Pancreas (tissue), 10 donors: ENCODE measurements at regions not wholly inside any gene's neighbourhood (a gene's known extent, or its start where the extent isn't known, plus 50 kb on each side); places are given as distances from the start of the nearest gene placed in this dataset.

Experiments used
- ATAC-seq, 4 donors: fragments of 200-7000 bp; cut with Tn5 transposase; one replicate each; pipeline versions ENCODE4 v1.8.0 to v1.9.1; 2020; ENCODE audit warnings: mild to moderate bottlenecking in 4 of 4, moderate library complexity in 4 of 4
- DNase-seq, 6 donors: peaks; one replicate each; pipeline ENCODE4 v3.0.0-alpha.2; 2020
- FAIRE-seq: peaks from 2 replicates; lab custom pipeline; 2012; peaks lifted over from hg19 to GRCh38; lab: Jason Lieb, UNC
- H3K27ac ChIP-seq, 4 donors: fragments of 200-600 bp; sonication (generic); 1 replicate in 3 of 4; 2 replicates in 1 of 4; pipeline versions ENCODE4 v1.5.0 to v1.8.0; 2020
- H3K27me3 ChIP-seq, 4 donors: fragments of 200-600 bp; one replicate each; pipeline ENCODE4 v1.8.0; 2021
- H3K36me3 ChIP-seq, 3 donors: fragments of 200-600 bp; sonication (generic) in 1 of 3; one replicate each; pipeline versions ENCODE4 v1.5.0 to v1.8.0; 2020 to 2021
- H3K4me1 ChIP-seq, 3 donors: fragments of 200-600 bp; one replicate each; pipeline ENCODE4 v1.8.0; 2021
- H3K4me3 ChIP-seq, 4 donors: fragments of 200-600 bp; sonication (generic) in 2 of 4; one replicate each; pipeline versions ENCODE4 v1.5.0 to v1.8.0; 2020 to 2021
- H3K9me3 ChIP-seq, 4 donors: fragments of 200-600 bp; one replicate each; pipeline ENCODE4 v1.8.0; 2021
- WGBS, 2 donors: extraction: QIAGEN DNeasy Blood & Tissue Kit; methylation state at CpG; one replicate each; pipeline ENCODE4 v1.1.7; 2013; 5-methylcytosine and 5-hydroxymethylcytosine counted together
- intact Hi-C, 3 donors: fragments of 100-400 bp; cut with DNase I; formaldehyde crosslinking; loops; one replicate each; pipeline versions ENCODE4 v1.11.1 to v1.14.2; 2022
- TF ChIP-seq, protein P1 (sequence below), 4 donors: fragments of 200-600 bp; sonication (generic) in 3 of 4; IDR thresholded peaks; one replicate each; pipeline versions ENCODE4 v1.5.0 to v1.8.0; 2021; ENCODE audit warnings: antibody characterized with exemption in 4 of 4
- donor health status: healthy with polysubstance abuse.
- donor health status: DM: no; HTN: no; CAD: no; lungs with moderate emphysema.
- donor health status: DM: no; HTN: no; CAD: no.
- donor health status: control.
- donor health status: control.
- donor health status: Bipolar disorder and iron deficiency.
- donor health status: DM: yes; HTN: yes; CAD: no.
- donor health status: DM: no; HTN: no; CAD: no.
- donor health status: DM: no; HTN: no; CAD: no.
- donor health status: DM: yes; HTN: yes; CAD: no.

DNA sequence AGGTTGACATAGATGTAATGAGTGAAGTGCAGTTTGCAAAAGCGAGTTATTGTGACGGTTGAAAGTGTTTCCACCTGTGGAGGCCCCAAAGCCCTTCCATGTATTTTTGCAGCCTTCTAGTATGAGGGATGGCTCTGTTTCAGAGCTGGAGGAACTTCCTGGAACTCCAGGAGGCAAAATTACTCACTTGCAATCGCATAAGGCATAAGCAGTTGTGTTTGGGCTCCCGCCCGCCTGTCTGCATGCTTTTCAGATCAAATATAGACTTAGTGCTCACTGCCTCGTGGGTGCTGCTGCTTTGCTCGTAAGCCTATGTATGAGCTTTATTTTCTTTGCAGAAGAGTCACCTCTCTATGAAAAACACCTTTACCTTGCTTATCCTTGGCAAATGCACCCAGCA lies 146.8 kb upstream of the LARGE1 start:
- TF ChIP-seq, protein P1, sequence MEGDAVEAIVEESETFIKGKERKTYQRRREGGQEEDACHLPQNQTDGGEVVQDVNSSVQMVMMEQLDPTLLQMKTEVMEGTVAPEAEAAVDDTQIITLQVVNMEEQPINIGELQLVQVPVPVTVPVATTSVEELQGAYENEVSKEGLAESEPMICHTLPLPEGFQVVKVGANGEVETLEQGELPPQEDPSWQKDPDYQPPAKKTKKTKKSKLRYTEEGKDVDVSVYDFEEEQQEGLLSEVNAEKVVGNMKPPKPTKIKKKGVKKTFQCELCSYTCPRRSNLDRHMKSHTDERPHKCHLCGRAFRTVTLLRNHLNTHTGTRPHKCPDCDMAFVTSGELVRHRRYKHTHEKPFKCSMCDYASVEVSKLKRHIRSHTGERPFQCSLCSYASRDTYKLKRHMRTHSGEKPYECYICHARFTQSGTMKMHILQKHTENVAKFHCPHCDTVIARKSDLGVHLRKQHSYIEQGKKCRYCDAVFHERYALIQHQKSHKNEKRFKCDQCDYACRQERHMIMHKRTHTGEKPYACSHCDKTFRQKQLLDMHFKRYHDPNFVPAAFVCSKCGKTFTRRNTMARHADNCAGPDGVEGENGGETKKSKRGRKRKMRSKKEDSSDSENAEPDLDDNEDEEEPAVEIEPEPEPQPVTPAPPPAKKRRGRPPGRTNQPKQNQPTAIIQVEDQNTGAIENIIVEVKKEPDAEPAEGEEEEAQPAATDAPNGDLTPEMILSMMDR (IDR thresholded peaks at IDR 0.05), result no peak
- H3K4me3 ChIP-seq, result no peak overlapping the region
- ATAC-seq (no peak), FAIRE-seq (no peak), DNase-seq (no peak)
- intact Hi-C loops, result no loop called here
- no peaks in the 10 kb centered on the region for H3K4me1 ChIP-seq
- no peaks in the 10 kb centered on the region for H3K27me3 ChIP-seq
- no peaks in the 10 kb centered on the region for H3K9me3 ChIP-seq
- H3K36me3 ChIP-seq, result no peaks in the 10 kb centered on the region
- no peak overlapping the region for H3K27ac ChIP-seq
- WGBS, 2 donors, result 63 to 71% methylated on average over 7 of the region's 7 CpGs

DNA sequence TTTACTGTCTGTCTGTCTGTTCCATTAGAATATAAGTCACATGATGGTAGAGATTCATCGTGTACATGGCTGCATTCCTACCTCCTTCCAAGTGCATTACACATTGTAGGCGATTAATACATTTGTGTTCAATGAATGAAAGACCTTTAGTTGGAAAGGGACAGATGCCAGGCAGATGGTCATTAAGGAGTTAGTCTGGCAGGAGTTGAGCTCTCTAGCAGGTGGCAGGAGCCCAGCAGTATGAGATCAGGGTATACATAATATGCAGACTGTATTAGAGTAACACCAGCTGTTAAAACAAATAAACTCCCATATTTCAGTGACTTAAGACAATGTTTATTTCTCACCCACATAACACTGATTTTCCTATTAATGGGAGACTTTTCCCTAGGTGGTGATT lies 147.7 kb upstream of the LARGE1 start:
- TF ChIP-seq, protein P1 (IDR thresholded peaks at IDR 0.05), result no peak
- intact Hi-C loops, result no loop called here
- FAIRE-seq (no peak), ATAC-seq (no peak), DNase-seq (no peak)
- no peaks in the 10 kb centered on the region for H3K9me3 ChIP-seq
- H3K4me1 ChIP-seq, result no peaks in the 10 kb centered on the region
- no peak overlapping the region for H3K4me3 ChIP-seq
- 56 to 73% methylated on average over 2 of the region's 2 CpGs for WGBS, 2 donors
- no peaks in the 10 kb centered on the region for H3K36me3 ChIP-seq
- H3K27me3 ChIP-seq, result no peaks in the 10 kb centered on the region
- no peak overlapping the region for H3K27ac ChIP-seq

DNA sequence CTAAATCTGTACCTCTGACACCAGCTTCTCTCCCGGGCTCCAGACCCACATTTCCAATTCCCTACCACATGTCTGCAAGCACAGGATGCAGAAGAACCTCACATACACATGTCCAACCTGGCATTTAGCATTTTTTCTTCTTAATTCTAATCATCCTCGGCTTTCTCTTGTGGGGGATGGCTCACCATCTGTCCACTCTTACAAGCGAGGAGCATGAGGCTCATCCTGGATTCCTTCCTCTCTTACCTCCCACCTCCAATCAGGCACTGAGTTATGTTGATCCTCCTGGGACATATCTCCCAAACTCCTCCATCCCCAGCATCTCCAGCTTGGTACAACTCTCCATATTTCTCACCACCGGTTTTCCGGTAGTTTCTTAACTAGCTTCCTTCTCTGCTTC lies 149.8 kb upstream of the LARGE1 start:
- H3K27me3 ChIP-seq, result no peaks in the 10 kb centered on the region
- no peaks in the 10 kb centered on the region for H3K9me3 ChIP-seq
- H3K27ac ChIP-seq, result no peak overlapping the region
- FAIRE-seq, result no peak
- TF ChIP-seq, protein P1 (IDR thresholded peaks at IDR 0.05), result no peak
- no peak for DNase-seq
- no peaks in the 10 kb centered on the region for H3K4me1 ChIP-seq
- H3K4me3 ChIP-seq, result no peak overlapping the region
- no peak for ATAC-seq
- WGBS, 2 donors, result 67 to 73% methylated on average over 5 of the region's 5 CpGs
- intact Hi-C loops, result no loop called here
- no peaks in the 10 kb centered on the region for H3K36me3 ChIP-seq

DNA sequence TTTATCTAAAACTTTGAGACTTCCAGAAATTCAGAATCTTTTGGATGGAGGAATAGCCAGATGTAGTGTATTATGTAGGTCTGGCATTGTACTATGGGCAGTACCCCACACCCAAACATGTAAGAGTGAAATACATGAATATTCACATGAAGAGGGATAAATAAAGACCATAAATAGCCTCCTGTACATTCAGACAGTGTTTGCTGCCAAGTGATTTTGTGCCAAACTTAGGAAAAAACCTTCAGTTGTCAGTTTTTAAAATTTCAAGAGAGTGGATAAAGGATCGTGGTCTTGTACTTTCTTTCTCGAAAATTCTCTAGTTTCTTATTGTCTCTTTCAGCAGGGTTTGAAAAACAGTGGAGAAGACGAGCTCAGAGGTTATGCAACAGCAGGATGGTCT lies 150.3 kb upstream of the LARGE1 start:
- H3K27me3 ChIP-seq, result no peaks in the 10 kb centered on the region
- intact Hi-C loops, result no loop called here
- H3K9me3 ChIP-seq, result no peaks in the 10 kb centered on the region
- TF ChIP-seq, protein P1 (IDR thresholded peaks at IDR 0.05), result no peak
- no peak overlapping the region for H3K27ac ChIP-seq
- ATAC-seq (no peak), DNase-seq (no peak), FAIRE-seq (no peak)
- no peak overlapping the region for H3K4me3 ChIP-seq
- 47 to 63% methylated on average over 3 of the region's 3 CpGs for WGBS, 2 donors
- H3K36me3 ChIP-seq, result no peaks in the 10 kb centered on the region
- no peaks in the 10 kb centered on the region for H3K4me1 ChIP-seq

DNA sequence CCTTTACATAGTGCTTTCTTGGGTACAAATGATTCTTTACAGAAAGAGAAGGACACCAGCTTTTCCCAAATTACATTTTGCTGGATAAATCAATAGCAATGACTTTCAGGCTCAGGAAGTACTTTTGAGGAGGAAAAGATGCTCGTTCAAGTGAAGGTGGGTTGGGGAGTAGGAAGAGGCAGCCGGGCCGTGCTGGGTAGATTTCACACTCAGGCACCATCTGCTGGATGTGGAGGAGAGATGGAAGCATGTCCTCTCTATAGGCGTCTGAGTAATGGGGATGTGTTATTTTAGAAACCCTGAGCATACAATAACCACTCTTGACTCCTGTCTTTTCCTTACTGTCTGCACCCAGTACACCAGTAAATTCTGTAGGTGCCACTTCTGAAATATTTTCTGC lies 152.3 kb upstream of the LARGE1 start:
- TF ChIP-seq, protein P1 (IDR thresholded peaks at IDR 0.05), result no peak
- DNase-seq (no peak), ATAC-seq (no peak), FAIRE-seq (no peak)
- no peaks in the 10 kb centered on the region for H3K27me3 ChIP-seq
- no peaks in the 10 kb centered on the region for H3K4me1 ChIP-seq
- no peak overlapping the region for H3K27ac ChIP-seq
- H3K4me3 ChIP-seq, result no peak overlapping the region
- no peaks in the 10 kb centered on the region for H3K36me3 ChIP-seq
- intact Hi-C loops, result no loop called here
- no peaks in the 10 kb centered on the region for H3K9me3 ChIP-seq
- 40 to 53% methylated on average over 4 of the region's 4 CpGs for WGBS, 2 donors
